ENCODE measurements at regions not wholly inside any gene's neighbourhood (a gene's known extent, or its start where the extent isn't known, plus 50 kb on each side); places are given as distances from the start of the nearest gene placed in this dataset.

GRCh38 chr11:22472306-22472705 is 134.1 kb downstream of the SLC17A6 start:
- Histone ChIP-seq H3K27me3 (ENCODE audit: control insufficient read depth, insufficient read depth, low read length) (no peaks in the 10 kb centered on the region), H3K4me3 (ENCODE audit: low read depth, low read length) (no peak overlapping the region), H3K36me3 (ENCODE audit: control insufficient read depth, insufficient read depth, low read length) (no peaks in the 10 kb centered on the region)
- ChIA-PET POLR2A (no interaction called here), CTCF (no interaction called here)
- TF ChIP-seq, protein P1, sequence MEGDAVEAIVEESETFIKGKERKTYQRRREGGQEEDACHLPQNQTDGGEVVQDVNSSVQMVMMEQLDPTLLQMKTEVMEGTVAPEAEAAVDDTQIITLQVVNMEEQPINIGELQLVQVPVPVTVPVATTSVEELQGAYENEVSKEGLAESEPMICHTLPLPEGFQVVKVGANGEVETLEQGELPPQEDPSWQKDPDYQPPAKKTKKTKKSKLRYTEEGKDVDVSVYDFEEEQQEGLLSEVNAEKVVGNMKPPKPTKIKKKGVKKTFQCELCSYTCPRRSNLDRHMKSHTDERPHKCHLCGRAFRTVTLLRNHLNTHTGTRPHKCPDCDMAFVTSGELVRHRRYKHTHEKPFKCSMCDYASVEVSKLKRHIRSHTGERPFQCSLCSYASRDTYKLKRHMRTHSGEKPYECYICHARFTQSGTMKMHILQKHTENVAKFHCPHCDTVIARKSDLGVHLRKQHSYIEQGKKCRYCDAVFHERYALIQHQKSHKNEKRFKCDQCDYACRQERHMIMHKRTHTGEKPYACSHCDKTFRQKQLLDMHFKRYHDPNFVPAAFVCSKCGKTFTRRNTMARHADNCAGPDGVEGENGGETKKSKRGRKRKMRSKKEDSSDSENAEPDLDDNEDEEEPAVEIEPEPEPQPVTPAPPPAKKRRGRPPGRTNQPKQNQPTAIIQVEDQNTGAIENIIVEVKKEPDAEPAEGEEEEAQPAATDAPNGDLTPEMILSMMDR (IDR thresholded peaks at IDR 0.05; ENCODE audit: insufficient read depth, low read depth, low read length): no peak
- DNase-seq (ENCODE audit: low read depth): no peak

- no peaks in the 10 kb centered on the region for H3K27me3 ChIP-seq (ENCODE audit: control insufficient read depth, insufficient read depth, low read length)
- H3K4me3 ChIP-seq (ENCODE audit: low read depth, low read length): no peak overlapping the region
- no peak for DNase-seq (ENCODE audit: low read depth)
- no peaks in the 10 kb centered on the region for H3K36me3 ChIP-seq (ENCODE audit: control insufficient read depth, insufficient read depth, low read length)
- TF ChIP-seq, protein P1 (IDR thresholded peaks at IDR 0.05; ENCODE audit: insufficient read depth, low read depth, low read length): no peak
- CTCF ChIA-PET: no interaction called here
- POLR2A ChIA-PET: no interaction called here
Measured at GRCh38 chr11:22471385-22471784, 133.2 kb downstream of the SLC17A6 start.

DNA sequence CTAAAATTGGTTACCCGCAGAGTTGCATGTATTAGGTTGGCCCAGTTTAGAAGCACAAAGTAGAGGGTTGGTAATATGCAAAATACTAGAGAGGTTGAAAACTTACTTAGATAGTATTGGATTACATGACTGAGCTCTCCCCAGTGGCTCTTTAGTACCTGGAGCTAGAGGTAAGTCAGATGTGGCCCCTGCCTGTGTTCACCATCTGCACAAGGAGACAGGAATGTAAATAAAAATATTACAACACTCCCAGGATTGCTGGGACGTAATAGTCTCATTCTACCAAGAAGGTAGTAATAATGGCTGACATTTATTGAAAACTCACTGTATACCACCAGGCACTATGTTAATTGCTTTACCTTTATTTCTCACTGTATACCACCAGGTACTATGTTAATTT is 129.6 kb downstream of the SLC17A6 start:
- Histone ChIP-seq H3K4me3 (ENCODE audit: low read depth, low read length) (no peak overlapping the region), H3K36me3 (ENCODE audit: control insufficient read depth, insufficient read depth, low read length) (no peaks in the 10 kb centered on the region), H3K27me3 (ENCODE audit: control insufficient read depth, insufficient read depth, low read length) (no peaks in the 10 kb centered on the region)
- DNase-seq (ENCODE audit: low read depth): no peak
- TF ChIP-seq, protein P1 (IDR thresholded peaks at IDR 0.05; ENCODE audit: insufficient read depth, low read depth, low read length): no peak
- ChIA-PET POLR2A (no interaction called here), CTCF (no interaction called here)

DNA sequence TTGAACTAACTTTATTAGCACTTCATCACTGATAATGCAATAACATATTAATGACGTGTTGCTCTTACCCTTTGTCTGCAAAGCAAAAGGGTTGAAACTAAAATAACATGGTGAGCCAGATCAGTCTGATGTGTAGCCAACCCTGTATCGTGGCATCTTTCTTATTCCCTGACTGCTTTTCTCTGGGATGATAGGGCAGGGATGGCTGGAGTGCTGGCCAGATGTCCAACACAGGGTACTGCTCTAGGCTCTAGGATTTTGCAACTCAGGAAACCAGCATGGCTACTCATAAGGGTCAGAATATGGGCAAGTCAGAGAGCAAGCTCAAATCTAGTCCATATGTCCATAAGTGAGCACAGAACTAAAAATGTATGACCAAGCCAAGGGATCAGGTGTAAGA is 129.1 kb downstream of the SLC17A6 start:
- ChIA-PET POLR2A (no interaction called here), CTCF (no interaction called here)
- TF ChIP-seq, protein P1 (IDR thresholded peaks at IDR 0.05; ENCODE audit: insufficient read depth, low read depth, low read length): no peak
- DNase-seq (ENCODE audit: low read depth): no peak
- Histone ChIP-seq H3K4me3 (ENCODE audit: low read depth, low read length) (no peak overlapping the region), H3K36me3 (ENCODE audit: control insufficient read depth, insufficient read depth, low read length) (no peaks in the 10 kb centered on the region), H3K27me3 (ENCODE audit: control insufficient read depth, insufficient read depth, low read length) (no peaks in the 10 kb centered on the region)

- ChIA-PET CTCF (no interaction called here), POLR2A (no interaction called here)
- DNase-seq (ENCODE audit: low read depth): peak; percentile 68
- Histone ChIP-seq H3K36me3 (ENCODE audit: control insufficient read depth, insufficient read depth, low read length) (no peaks in the 10 kb centered on the region), H3K4me3 (ENCODE audit: low read depth, low read length) (no peak overlapping the region), H3K27me3 (ENCODE audit: control insufficient read depth, insufficient read depth, low read length) (no peaks in the 10 kb centered on the region)
- TF ChIP-seq, protein P1 (IDR thresholded peaks at IDR 0.05; ENCODE audit: insufficient read depth, low read depth, low read length): no peak
Measured at GRCh38 chr11:22466809-22467208, 128.6 kb downstream of the SLC17A6 start.

Data from BJ (cell line).